ENCODE measurements at regions not wholly inside any gene's neighbourhood (a gene's known extent, or its start where the extent isn't known, plus 50 kb on each side); places are given as distances from the start of the nearest gene placed in this dataset.
"Not testable (repeated sequence)": the region's sequence is repeated elsewhere in the genome, so short reads cannot be mapped to it uniquely, and the experiment has no call there.

DNA sequence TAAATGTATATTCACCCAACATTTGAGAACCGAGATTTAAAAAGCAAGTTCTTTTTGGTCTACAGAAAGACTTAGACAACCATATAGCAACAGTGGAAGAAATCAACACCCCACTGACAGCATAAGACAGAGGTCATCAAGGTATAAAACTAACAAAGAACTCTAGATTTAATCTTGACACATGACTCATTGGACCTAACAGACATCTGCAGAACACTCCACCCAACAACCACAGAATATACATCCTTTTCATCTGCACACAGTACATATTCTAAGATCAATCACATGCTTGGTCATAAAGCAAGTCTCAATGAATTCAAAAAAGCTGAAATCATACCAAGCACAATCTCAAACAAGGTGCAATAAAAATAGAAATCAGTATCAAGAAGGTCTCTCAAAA is 65.8 kb downstream of the SPIN4 start:
- Mint-ChIP-seq H3K27me3 (ENCODE audit: low read depth) (no peaks in the 10 kb centered on the region), H3K36me3 (ENCODE audit: low read depth) (peaks cover 2% of the 10 kb centered on the region), H3K27ac (ENCODE audit: unreplicated experiment) (no peak overlapping the region), H3K4me3 (no peak overlapping the region), H3K4me1 (no peaks in the 10 kb centered on the region), H3K9me3 (peaks cover 8% of the 10 kb centered on the region)
- TF ChIP-seq, protein P1, sequence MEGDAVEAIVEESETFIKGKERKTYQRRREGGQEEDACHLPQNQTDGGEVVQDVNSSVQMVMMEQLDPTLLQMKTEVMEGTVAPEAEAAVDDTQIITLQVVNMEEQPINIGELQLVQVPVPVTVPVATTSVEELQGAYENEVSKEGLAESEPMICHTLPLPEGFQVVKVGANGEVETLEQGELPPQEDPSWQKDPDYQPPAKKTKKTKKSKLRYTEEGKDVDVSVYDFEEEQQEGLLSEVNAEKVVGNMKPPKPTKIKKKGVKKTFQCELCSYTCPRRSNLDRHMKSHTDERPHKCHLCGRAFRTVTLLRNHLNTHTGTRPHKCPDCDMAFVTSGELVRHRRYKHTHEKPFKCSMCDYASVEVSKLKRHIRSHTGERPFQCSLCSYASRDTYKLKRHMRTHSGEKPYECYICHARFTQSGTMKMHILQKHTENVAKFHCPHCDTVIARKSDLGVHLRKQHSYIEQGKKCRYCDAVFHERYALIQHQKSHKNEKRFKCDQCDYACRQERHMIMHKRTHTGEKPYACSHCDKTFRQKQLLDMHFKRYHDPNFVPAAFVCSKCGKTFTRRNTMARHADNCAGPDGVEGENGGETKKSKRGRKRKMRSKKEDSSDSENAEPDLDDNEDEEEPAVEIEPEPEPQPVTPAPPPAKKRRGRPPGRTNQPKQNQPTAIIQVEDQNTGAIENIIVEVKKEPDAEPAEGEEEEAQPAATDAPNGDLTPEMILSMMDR (conservative IDR thresholded peaks at IDR 0.05): no peak
- no peak for DNase-seq (ENCODE audit: low read depth, low spot score)

DNA sequence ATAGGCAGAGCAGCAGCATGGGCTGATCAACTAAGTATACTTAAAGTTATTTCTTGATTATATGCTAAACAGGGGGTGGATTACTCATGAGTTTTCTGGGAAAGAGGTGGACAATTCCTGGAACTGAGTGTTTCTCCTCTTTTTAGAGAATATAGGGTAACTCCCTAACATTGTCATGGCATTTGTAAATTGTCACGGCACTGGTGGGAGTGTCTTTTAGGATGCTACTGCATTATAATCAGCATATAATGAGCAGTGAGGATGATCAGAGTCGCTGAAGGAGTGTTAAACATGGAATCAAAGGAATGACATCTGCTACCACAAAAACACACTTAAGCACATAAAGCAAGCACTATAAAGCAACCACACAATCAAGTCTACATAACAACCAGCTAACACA is 66.5 kb downstream of the SPIN4 start:
- H3K9me3 Mint-ChIP-seq: peaks cover 8% of the 10 kb centered on the region
- H3K4me3 Mint-ChIP-seq: no peak overlapping the region
- TF ChIP-seq, protein P1 (conservative IDR thresholded peaks at IDR 0.05): no peak
- H3K27me3 Mint-ChIP-seq (ENCODE audit: low read depth): no peaks in the 10 kb centered on the region
- H3K27ac Mint-ChIP-seq (ENCODE audit: unreplicated experiment): no peak overlapping the region
- H3K36me3 Mint-ChIP-seq (ENCODE audit: low read depth): peaks cover 2% of the 10 kb centered on the region
- no peak for DNase-seq (ENCODE audit: low read depth, low spot score)
- H3K4me1 Mint-ChIP-seq: no peaks in the 10 kb centered on the region

DNA sequence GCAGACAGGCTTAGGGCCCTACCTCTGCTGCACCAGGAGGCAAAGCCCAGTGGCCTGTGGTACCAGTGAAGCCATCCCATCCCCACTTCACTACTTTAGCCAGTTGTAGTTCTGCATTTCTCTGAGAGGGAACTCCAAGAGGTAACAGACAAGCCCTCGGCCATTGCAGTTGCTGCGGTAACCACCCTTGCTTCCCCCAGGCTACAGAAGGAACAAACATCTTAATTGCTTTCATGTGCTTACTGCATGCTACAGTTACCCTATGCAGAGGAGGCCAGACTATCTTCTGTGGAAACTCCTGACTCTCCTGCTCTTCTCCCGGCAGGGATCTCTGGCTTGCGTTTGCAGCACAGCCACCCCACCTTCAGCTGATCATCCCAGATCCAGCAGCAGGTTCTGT is 67.8 kb downstream of the SPIN4 start:
- Mint-ChIP-seq H3K4me1 (no peaks in the 10 kb centered on the region), H3K9me3 (peaks cover 8% of the 10 kb centered on the region), H3K36me3 (ENCODE audit: low read depth) (peaks cover 2% of the 10 kb centered on the region), H3K27me3 (ENCODE audit: low read depth) (no peaks in the 10 kb centered on the region), H3K4me3 (no peak overlapping the region), H3K27ac (ENCODE audit: unreplicated experiment) (no peak overlapping the region)
- TF ChIP-seq, protein P1 (conservative IDR thresholded peaks at IDR 0.05): no peak
- DNase-seq (ENCODE audit: low read depth, low spot score): no peak

DNA sequence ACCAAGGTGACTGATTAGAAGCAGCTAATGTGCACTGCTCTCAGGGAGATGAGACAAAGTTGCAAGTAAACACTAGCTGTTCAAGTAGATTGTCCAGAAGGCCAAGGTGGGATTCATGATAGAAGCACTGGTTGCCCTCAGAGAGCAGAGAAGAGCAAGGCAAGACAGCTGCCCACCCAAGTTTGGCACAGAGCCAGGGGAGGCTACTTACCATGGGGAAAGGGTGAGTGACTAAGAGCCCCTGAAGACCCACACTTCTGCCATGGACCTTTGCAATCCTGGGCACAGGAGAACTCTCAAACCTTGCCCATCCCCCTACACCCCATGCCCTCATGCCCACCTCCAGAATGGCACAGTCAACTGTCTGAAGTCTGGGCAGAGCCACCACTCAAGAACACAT is 68.3 kb downstream of the SPIN4 start:
- H3K36me3 Mint-ChIP-seq (ENCODE audit: low read depth): peaks cover 2% of the 10 kb centered on the region
- DNase-seq (ENCODE audit: low read depth, low spot score): no peak
- H3K9me3 Mint-ChIP-seq: peaks cover 8% of the 10 kb centered on the region
- TF ChIP-seq, protein P1 (conservative IDR thresholded peaks at IDR 0.05): no peak
- H3K4me1 Mint-ChIP-seq: no peaks in the 10 kb centered on the region
- no peak overlapping the region for H3K4me3 Mint-ChIP-seq
- no peaks in the 10 kb centered on the region for H3K27me3 Mint-ChIP-seq (ENCODE audit: low read depth)
- H3K27ac Mint-ChIP-seq (ENCODE audit: unreplicated experiment): no peak overlapping the region

DNA sequence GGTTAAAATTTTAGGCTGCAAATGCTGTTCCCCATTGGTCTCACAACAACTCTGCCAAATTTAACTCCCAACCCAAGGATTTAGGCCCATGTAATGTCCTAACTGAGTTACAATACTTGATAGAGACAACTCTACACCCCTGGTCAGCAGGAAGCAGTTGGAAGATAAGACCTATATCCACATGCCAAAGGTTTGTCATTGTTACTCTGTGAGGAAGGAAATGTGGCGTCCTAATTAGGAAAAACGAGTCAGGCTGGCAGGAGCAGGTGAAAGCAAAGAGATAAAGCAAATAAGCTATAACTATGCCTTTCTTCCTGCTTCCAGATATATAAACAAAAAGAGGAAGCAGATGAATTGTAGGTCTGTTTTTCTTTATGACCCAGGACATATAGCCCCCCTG is 69.1 kb downstream of the SPIN4 start:
- Mint-ChIP-seq H3K27ac (ENCODE audit: unreplicated experiment) (no peak overlapping the region), H3K4me3 (no peak overlapping the region), H3K27me3 (ENCODE audit: low read depth) (no peaks in the 10 kb centered on the region), H3K9me3 (peaks cover 8% of the 10 kb centered on the region), H3K4me1 (no peaks in the 10 kb centered on the region), H3K36me3 (ENCODE audit: low read depth) (peaks cover 2% of the 10 kb centered on the region)
- TF ChIP-seq, protein P1 (conservative IDR thresholded peaks at IDR 0.05): no peak
- DNase-seq (ENCODE audit: low read depth, low spot score): no peak

DNA sequence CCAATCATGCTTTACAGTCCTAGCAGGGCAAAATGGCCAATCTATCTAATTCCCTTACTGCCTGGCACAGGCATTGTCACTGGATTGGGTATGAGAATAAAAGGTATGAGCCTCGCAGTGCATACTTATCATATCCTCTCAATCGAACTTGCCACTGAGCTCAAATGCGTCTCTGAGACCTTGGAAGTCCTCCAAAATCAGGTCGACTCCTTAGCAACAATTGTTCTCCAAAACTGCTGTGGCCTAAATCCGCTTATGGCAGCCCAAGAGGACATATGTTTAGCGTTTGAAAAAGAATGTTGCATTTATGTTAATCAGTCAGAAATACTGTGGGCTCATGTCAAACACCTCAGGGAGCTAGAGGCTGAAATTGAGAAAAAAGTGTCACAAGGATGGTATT is 69.7 kb downstream of the SPIN4 start:
- DNase-seq (ENCODE audit: low read depth, low spot score): no peak
- TF ChIP-seq, protein P1 (conservative IDR thresholded peaks at IDR 0.05): no peak
- Mint-ChIP-seq H3K27ac (ENCODE audit: unreplicated experiment) (no peak overlapping the region), H3K4me1 (no peaks in the 10 kb centered on the region), H3K27me3 (ENCODE audit: low read depth) (no peaks in the 10 kb centered on the region), H3K9me3 (peaks cover 8% of the 10 kb centered on the region), H3K4me3 (no peak overlapping the region), H3K36me3 (ENCODE audit: low read depth) (peaks cover 2% of the 10 kb centered on the region)

DNA sequence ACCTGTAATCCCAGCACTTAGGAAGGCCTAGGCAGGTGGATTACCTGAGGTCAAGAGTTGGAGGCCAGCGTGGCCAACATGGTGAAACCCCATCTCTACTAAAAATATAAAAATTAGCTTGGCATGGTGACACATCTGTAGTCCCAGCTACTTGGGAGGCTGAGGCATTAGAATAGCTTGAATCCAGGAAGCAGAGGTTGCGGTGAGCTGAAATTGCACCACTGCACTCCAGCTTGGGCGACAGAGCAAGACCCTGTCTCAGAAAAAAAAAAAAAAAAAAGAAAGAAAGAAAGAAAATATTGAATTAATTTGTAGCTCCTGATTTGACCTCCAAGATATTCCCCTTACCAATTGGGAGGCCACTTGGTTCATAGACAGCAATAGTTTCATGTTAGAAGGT is 73.7 kb downstream of the SPIN4 start:
- not testable (repeated sequence) for H3K36me3 Mint-ChIP-seq (ENCODE audit: low read depth); H3K4me1 Mint-ChIP-seq; H3K9me3 Mint-ChIP-seq; H3K4me3 Mint-ChIP-seq; DNase-seq (ENCODE audit: low read depth, low spot score); H3K27ac Mint-ChIP-seq (ENCODE audit: unreplicated experiment); H3K27me3 Mint-ChIP-seq (ENCODE audit: low read depth)
